Fibroblast of skin of left biceps (primary cell): ENCODE measurements at regions not wholly inside any gene's neighbourhood (a gene's known extent, or its start where the extent isn't known, plus 50 kb on each side); places are given as distances from the start of the nearest gene placed in this dataset.

Source experiments
- DNase-seq, 2 experiments: peaks; one replicate each; pipeline ENCODE4 v3.0.0-alpha.2; 2013; ENCODE audit warnings: low read depth in 2 of 2

DNA sequence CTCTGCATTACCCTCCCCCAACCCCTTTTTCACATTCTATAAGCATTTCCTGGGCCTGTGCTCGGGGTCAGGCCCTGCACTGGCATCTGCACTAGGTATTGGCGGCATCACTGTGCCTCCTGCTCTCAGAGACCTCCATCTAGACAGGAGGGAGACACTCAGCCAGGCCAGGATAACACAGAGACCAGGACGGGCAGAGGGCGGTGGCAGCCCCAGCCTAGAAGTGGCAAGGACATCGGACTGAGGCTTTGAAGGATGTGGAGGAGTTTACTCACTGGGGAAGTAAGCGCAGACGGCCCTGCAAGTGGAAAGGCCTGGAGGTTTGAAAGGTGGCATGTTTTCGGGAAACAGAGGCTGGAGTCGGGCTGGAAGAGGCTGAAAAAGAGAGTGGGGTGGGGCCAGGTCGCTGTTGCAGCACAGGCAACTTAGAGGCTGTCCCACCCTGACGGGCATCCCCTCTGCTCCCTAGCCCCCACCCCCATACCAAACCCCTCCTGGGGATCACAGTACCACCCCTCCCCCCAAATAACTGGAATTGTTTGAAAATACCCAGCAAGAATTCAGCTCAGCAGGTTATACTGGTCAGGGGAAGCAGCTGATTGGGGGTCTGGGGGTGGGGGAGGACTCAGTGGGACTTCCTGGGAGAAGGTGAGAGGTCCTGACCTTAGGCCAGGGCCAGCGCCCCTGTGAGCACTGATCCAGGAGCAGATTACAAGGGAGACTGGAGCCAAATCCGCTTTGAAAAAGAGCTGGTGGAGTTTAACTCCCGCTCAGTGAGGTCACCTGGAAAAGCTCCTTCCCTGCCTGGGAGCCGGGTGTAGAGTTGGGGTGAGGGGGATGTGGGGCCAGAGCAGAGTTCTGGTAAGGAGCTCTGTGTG lies 121.8 kb upstream of the WNT4 start:
- DNase-seq = no peak

DNA sequence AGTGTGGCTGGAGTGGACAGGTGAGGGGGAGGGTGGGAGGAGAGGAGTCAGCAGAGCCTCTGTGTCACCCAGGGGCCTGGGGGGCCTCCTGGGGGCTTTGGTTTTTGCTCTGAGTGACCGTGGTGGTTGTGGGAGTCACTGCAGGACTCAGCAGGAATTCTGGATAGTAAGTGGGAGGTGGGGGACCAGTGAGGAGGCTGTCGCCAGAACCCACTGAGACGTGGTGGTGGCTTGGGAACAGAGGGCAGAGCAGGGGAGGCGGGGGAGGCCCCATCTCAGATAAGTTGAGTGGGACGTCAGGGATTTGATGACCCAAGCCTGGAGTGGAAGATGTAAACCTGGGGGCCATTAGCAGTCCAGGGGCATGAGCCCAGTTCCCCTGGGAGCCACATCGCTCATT lies 123.2 kb upstream of the WNT4 start:
- DNase-seq = no peak

DNA sequence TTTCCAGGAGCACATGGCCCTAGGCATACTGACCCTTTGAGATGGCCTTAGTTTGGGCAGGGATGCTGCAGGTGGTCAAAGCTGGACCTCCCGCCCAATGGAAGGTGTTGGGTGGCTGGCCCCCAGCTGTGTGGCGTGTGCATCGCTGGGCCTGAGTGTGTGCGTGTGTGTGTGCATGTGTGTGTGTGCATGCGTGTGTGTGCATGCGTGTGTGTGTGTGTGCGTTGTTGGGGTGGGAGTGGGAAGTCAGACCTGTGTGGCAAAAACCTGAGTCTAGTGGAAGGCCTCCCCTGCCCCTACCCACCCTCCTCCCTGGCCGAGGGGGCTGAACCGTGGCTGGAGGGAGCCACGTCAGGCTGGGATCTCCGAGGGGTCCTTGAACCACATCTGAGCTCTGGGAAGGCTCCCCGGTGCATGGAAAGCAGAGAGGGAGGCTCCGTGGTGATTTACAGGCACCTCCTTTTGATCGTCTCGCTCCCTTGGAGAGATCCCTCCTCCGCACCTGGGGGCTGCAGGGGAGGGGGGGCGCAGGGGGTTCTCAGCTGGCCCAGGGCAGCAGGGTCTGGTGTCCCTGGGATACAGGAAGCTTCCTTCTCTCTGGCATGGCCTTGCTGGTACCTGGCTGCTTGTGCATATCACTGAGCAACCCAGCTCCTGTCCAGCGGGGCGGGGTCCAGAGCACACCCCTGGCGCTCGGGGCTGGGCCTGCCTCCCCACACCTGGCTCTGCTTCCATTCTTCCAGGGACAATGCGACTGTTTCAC lies 124.7 kb upstream of the WNT4 start:
- no peak for DNase-seq

DNA sequence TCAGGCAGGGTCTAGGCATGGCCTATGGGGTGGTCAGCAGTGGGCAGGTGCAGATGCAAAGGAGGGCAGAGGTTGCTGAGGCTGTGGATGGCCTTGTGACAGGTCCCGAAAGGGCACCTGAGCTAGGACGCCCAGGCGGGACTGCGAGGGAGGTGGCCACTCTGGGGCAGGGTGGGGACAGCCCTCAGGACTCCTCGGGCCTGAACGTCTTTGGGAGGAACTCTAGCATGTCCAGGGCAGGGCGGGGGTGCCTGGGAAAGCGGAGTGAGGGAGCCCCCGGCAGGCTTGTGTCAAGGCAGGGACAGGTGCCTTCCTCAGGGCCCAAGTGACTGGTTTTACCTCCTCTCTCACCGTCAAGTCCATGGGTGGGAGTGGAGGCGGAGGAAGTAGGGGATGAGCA lies 125.4 kb upstream of the WNT4 start:
- no peak for DNase-seq

DNA sequence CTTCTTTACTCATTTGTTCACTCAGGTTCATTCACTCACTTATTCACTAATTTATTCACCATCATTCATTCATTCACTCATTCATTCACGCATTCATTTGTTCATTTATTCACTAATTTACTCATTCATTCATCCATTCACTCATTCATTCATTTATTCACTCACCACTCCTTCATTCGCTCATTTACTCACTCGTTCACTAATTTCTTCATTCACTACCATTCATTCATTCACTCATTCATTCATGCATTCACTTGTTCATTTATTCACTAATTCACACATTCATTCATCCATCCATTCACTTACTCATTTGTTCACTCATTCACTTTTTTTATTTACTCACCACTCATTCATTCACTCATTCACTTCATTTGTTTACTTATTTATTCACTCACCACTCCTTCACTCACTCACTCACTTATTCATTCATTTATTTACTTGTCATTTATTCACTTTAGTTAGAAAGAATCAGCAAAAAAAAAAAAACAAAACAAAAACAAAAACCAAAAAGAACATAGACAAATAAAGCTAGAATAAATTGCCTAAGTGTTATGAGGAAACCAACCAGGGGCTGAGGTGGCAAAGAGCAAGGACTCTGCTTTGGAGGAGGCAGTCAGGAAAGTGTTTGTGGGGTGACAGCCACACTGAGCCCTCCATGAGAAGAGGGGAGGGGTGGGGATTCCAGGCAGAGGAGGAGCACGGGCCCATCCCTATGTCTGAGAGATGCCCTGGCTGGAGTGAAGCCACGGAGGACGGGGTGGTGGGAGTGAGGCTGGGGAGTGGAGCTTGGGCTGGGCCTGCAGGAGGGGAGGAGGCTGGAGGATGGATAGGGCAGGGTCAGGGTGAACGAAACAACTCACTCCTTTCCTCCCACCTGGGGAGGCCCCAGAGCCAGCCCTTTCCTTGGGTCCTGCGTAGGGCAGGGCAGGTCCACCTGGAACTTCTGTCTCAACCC lies 129.2 kb upstream of the WNT4 start:
- DNase-seq = no peak

DNA sequence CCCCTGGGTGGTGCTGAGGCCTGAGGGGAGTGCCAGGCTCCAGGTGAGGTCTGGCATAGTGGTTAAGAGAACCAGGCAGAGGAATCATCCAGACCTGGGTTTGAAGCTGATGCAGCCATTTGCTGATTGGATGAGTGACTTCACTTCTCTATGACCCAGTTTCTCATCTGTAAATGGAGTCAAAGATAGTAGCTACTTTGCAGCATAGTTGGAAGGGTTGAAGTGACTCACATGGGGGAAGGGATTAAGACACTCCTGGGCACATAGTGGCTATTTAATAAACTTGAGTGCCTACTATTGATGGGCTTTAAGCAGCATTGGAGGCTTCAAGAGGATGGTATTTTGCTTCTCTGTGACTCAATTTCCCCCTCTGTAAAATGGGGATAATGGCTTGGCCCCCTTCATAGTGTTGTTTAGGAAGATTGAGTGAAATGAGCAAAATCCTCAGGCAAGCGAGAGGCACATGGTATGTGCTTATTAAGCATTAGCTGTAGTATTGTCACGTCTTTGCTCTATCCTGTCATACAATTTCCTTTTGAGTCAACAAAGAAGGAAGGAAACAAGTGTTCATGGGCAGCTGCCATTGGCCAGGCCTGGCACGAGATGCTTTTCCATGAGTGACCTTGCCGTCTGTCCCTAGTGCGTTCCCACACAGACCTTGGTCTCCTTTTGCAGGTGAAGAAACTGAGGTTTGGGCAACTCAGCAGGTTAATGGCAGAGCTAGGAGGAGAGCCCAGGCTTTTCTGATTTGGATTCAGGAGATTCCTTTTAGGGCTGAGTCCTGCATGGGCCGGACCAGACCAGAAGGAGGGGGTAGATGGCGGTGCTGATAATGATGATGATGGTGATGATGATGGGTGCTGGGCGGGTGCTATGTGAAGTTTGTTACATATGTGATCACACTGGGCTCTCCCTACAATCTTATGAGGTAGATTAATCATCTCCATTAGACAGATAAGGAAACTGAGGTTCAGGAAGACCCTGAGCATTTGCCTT lies 131.1 kb upstream of the WNT4 start:
- no peak for DNase-seq

DNA sequence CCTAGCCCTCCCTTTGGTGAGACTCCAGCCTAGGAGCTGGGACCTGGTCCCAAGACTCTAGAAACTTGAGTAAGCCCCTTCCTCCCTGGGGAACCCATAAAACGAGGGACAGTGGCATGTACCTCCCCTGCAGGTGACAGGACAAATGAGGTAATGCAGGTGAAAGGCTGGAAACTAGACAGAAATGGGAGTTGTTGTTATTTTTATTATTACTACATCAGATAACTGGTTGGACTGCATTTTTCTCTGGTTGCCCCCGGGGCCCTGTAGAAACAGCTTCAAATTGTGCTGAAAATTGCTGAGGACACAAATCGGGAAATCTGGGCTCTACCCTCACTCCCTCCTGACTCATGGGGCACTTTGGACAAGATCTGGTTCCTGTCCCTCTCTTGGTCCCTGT lies 132.3 kb upstream of the WNT4 start:
- DNase-seq = no peak

DNA sequence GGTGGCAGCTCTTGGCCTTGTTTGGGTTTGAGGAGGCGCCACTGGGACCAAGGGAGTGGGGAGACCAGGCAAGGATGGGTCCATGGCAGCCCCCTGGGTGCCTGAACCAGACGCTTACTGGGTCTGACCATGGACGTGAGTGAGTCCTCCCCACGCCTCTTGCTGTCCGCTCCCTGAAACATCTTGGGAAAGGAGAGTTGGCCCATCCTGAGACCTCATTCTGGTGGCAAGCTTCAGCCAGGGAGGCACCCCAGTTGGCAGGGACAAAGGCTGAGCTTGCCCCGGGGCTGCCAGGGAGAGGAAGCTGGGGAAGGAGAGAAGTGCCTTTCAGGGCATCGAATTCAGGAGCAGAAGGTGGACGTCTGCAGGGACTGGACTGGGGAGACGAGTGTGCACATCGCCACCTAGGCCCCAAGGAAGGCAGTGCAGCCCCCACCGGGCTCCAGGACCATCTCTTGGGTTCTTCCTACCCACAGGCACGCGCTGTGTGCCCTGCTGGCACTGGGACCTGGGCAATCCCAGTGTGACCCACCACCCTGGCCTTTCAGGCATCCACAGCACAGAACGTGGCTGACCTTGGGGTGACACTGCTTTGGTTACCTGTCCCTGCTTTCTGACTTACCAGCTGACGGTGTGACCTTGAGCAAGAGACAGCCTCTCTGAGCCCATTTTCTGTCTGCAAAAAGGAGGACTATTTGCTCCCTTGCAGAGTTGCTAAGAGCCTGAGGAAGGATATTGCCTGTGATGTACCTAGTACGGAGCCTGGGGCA lies 132.9 kb upstream of the WNT4 start:
- no peak for DNase-seq

DNA sequence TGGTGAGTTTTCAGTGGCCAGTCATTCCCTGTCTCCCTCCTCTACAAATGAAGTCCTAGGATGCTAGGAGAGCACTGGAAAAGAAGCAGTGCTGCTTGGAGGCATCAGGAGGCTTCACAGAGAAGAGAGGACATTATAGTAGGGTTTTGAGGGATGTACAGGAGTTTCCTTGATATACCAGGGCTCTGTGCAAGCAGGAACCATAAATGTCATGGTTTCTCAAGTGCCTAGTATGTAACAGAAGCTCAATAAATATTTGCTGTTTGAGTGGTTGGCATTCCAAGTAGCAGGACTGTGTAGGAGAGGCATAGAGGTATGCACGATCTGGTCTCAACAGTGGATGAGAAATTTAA lies 133.5 kb upstream of the WNT4 start:
- DNase-seq = no peak

DNA sequence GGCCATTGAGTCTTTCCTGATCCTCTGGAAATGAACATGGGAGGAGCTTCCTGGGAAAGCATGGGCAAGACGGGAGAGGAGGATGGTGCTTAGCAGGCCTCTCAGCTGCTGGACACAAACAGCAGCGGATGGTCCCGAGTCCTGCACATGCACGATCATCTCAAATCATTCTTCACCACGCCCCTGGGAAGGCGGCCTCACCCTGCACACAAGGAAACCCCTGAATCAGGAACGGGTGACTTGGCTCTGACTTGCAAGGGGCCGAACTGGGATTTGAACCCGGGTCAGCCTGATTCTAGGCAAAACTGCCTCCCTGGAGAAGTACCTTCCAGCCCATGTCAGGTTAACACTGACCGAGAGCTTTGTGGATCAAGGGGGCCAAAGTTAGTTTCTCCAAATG lies 134.8 kb upstream of the WNT4 start:
- no peak for DNase-seq

DNA sequence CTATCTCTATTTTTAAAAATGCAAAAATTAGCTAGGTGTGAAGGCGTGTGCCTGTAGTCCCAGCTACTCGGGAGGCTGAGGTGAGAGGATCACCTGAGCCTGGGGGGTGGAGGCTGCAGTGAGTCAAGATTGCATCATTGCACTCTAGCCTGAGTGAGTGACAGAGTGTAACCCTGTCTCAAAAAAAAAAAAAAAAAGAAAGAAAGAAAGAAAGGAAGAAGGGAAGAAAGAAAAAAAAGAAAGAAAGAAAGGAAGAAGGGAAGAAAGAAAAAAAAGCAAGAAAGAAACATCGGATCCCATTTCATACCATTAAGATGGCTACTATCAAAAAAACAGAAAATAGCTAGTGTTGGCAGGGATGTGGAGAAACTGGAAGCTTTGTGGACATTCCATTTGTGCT lies 136.8 kb upstream of the WNT4 start:
- DNase-seq = no peak

DNA sequence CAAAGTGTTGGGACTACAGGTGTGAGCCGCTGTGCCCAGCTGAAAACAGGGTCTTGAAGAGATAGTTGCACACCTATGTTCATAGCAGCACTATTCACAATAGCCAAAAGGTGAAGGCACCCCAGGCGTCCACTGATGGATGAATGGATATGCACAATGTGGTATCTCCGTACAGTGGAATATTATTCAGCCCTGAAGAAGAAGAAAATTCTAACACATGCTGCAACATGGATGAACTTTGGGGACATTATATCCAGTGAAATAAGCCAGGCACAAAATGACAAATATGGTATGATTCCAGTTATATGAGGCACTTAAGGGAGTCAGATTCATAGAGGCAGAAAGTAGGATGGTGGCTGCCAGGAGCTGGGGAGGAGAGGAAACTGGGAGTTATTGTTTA lies 137.6 kb upstream of the WNT4 start:
- no peak for DNase-seq

DNA sequence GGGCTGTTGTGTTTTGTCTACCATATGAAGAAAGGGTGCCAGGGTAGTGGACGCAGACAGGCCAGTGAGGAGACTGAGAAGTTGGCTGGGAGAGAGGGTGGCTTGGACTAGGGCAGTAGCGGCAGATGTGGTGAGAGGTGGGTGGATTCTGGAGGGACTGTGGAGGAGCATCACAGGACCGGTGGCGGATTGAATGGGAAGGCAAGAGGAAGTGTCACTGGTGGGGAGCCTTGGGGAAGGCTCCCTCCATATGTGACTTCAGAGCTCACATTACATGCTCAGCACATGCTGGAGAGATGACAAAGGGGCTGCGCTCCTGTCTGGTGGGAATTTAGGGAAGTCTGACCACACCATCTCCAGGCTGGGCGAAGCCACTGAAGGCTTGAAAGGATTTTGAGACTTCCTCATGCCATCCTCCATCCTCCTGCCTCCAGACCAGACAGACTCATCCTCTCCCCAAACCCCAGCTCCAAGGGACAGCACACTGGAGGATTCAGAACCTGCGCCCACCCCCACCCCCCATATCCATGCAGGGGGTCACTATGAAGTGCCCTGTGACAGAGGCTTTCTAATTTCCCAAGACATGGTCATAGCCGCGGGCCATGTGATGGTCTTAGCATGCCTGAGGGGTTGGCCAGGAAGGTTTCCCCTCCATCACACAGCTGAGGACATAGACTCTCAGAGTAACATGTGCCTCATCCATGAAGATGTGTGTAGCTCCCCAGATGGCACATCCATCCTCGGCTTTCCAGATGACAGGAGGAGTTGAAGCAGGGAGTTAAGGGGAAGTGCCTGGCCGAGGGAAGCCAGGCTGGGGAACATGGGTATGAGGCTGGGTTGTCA lies 138.8 kb upstream of the WNT4 start:
- DNase-seq = no peak

DNA sequence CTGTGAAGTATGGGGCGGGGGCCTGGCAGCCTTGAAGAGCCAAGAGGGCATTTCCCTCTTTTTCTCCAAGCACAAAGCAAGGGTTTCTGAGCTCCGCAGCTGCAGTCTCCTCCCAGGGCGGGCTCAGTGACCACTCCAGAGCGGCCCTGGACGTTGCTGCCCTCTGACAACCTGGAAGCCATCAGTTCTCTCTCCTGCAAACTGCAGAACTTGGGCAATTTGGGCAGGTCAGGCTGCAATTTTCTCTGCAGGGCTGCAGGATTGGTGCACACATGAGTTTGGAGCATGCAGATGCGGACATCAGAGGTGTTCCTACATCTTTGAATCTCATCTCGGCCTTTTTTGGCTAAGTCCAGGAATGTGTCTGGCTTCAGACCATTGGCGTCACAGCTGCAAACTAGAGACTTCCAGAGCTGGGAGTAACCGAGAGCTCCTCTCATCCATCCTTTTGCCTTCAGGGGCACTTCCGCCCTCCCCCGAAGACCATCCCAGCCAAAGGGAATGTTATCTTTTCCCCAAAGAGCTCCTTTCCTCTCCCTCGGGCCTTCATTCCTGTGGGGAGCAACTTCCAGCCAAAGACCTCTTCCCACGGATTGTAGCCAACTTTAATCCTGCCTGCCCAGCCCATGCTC lies 139.6 kb upstream of the WNT4 start:
- DNase-seq = no peak

DNA sequence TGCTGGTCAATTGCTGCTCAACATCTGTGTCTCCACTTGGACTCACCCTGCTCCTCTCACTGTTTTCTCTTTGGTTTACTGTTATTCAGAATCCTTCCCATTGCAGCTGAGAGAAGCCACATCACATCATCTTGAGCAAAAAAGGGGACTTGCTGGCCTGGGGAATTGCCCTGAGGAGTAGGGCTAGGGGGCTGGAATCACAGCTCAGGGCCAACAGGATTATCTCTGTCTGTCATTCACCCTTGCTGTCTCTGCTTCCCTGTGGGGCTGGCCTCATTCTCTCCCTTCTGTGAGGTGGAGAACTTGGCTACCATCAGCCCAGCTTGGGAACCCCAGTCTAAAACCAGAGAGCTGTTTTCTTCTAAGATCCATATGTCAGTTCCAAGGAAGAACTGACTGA lies 140.7 kb upstream of the WNT4 start:
- DNase-seq = no peak

DNA sequence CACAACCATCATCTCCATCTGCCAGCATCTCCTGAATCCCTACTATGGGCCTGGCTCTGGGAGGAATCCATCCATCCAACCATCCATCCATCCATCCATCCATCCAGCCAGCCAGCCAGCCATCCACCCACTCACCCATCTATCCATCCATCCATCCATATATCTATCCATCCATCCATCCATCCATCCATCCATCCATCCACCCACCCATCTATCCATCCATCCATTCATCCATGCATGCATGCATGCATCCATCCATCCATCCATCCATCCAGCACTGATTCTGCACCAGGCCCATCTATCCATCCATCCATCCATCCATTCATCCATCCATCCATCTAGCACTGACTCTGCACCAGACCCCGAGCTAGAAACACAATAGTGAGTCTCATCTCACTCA lies 141.3 kb upstream of the WNT4 start:
- no peak for DNase-seq

DNA sequence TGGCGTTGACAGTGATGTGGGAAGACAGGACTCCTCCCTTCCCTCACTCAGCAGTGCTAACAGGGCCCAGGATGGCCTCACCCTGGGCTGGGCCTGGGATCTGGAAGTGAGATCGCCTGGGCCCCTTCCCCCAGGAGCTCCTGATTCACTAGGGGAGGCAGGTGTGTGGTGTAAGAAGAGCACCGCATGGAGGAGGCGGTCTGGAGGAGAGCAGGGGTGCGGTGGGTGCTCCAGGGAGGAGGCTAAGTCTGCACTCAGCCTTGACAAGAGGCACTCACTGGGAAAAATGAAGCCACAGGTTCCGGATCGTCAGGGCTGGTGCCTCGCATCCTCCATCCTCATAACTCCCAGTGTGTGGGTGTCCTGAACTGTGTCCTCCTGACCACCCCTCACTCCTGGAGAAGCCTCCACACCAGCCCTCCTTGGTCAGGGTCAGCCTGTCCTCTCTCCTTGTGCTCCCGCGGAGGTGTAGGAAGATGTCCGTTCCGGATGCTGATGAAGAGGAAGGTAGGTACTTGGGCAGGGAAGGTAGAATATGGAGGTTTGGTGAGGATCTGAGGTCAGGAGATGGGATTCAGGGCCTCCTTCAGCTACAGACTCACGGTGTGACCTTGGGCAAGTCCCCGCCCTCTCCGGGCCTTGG lies 142.1 kb upstream of the WNT4 start:
- no peak for DNase-seq
